Kidney epithelial cell (primary cell): ENCODE measurements at regions not wholly inside any gene's neighbourhood (a gene's known extent, or its start where the extent isn't known, plus 50 kb on each side); places are given as distances from the start of the nearest gene placed in this dataset.

ENCODE experiments used
- DNase-seq: peaks from one replicate; pipeline ENCODE4 v3.0.0-alpha.2; 2010; ENCODE audit warnings: low read depth
- H3K27me3 ChIP-seq: 2 replicates; pipeline ENCODE4 v1.6.0; 2011; ENCODE audit warnings: low read length; ENCODE audit not compliant: control insufficient read depth, insufficient read depth
- H3K36me3 ChIP-seq: 2 replicates; pipeline ENCODE4 v1.5.1; 2011; ENCODE audit warnings: low read length; ENCODE audit not compliant: control insufficient read depth, insufficient read depth
- H3K4me3 ChIP-seq: 2 replicates; pipeline ENCODE4 v1.5.1; 2011; ENCODE audit warnings: low read depth, mild to moderate bottlenecking, control low read depth, low read length
- CTCF ChIP-seq: IDR thresholded peaks from 2 replicates; pipeline ENCODE4 v1.5.1; 2011; ENCODE audit warnings: mild to moderate bottlenecking, moderate library complexity, low read length, control low read depth, inconsistent platforms; ENCODE audit not compliant: insufficient read depth, poor library complexity, severe bottlenecking

GRCh38 chr5:28404363-28405071 is 1366.1 kb upstream of the CDH9 start:
- peaks cover 1% of the 10 kb centered on the region for H3K36me3 ChIP-seq
- H3K27me3 ChIP-seq, result no peaks in the 10 kb centered on the region
- DNase-seq, result no peak
- H3K4me3 ChIP-seq, result no peak overlapping the region
- TF ChIP-seq CTCF, result no peak

- no peak for TF ChIP-seq CTCF
- H3K4me3 ChIP-seq, result no peak overlapping the region
- no peak for DNase-seq
- no peaks in the 10 kb centered on the region for H3K27me3 ChIP-seq
- H3K36me3 ChIP-seq, result peaks cover 1% of the 10 kb centered on the region
Observed at GRCh38 chr5:28403846-28404245, 1365.5 kb upstream of the CDH9 start.

DNA sequence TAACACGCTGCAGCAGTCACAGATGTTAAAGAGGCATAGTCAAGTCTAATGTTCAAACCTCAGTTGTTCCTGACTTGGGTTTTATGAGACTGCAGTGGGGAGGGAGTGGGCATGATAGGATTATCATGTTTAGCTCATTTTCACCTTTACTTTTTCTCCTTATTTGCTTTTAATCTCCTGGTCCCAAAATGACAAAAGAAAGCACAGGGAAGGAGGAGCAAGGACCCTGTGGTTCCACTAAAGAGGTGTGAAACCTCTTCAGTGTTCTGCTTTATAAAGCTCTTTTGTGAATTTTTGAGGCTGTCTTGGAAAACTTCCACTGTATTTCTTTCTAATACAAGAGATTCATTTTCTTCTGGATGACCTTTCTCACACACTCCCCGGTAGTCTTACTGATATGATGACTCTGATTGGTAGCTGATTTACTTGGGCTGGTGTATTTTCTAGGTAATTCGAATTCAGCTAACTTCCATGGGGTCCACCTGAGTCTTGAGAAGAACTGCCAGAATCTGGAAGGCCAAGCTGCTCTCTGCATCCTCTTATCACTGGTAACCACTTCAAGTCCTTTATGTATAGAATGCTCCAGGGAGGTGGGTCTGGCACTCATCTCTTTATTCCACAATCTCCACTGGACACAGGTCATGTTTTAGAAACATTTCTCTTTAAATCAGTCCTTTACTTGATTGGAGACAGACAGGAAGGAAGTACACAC is 1364.4 kb upstream of the CDH9 start:
- Histone ChIP-seq H3K27me3 (no peaks in the 10 kb centered on the region), H3K4me3 (no peak overlapping the region), H3K36me3 (peaks cover 1% of the 10 kb centered on the region)
- no peak for TF ChIP-seq CTCF
- no peak for DNase-seq

DNA sequence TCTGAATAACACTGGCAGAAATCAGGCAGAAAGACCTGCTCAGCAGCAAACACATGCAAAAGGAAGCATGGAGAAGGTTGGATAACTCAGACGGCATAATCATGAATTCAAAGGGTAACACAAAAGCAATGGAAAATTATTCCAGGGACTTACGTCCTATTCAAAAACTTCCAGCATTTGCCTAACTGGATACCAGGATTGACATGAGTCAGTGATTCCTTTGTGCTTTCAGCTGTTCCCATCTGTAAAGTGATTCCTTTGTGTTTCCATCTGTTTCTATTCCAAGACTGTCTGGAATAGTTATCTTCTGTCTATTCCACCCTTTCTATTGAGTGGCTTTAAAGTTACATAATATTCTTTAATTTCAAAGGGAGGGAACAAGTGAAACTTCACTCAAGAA is 1361.7 kb upstream of the CDH9 start:
- no peak for DNase-seq
- no peaks in the 10 kb centered on the region for H3K27me3 ChIP-seq
- H3K4me3 ChIP-seq, result no peak overlapping the region
- no peak for TF ChIP-seq CTCF
- peaks cover 1% of the 10 kb centered on the region for H3K36me3 ChIP-seq

- DNase-seq, result no peak
- Histone ChIP-seq H3K4me3 (no peak overlapping the region), H3K27me3 (no peaks in the 10 kb centered on the region), H3K36me3 (peaks cover 1% of the 10 kb centered on the region)
- no peak for TF ChIP-seq CTCF
Observed at GRCh38 chr5:28399211-28399610, 1360.8 kb upstream of the CDH9 start.
